NCI-H1092 treated with DMSO at 0.1 percent for 48 hours (cell line): ENCODE measurements at regions not wholly inside any gene's neighbourhood (a gene's known extent, or its start where the extent isn't known, plus 50 kb on each side); places are given as distances from the start of the nearest gene placed in this dataset.

Experiments used
- DNase-seq: peaks from one replicate; lab custom pipeline; 2025; lab: John Stamatoyannopoulos, UW

GRCh38 chr20:52572687-52573086, 381.1 kb upstream of the ZFP64 start:
- no peak for DNase-seq

- no peak for DNase-seq
These were observed 377.6 kb upstream of the ZFP64 start for GRCh38 chr20:52569201-52569600.

GRCh38 chr20:52565614-52566013, 374.0 kb upstream of the ZFP64 start:
- DNase-seq: no peak

- no peak for DNase-seq
These were observed 373.0 kb upstream of the ZFP64 start for GRCh38 chr20:52564594-52564993.

GRCh38 chr20:52552181-52552872, 360.7 kb upstream of the ZFP64 start:
- DNase-seq: no peak

- no peak for DNase-seq
These were observed 350.6 kb upstream of the ZFP64 start for GRCh38 chr20:52542131-52542530.

- no peak for DNase-seq
These were observed 348.9 kb upstream of the ZFP64 start for GRCh38 chr20:52540509-52540908.

GRCh38 chr20:52539891-52540290, 348.3 kb upstream of the ZFP64 start:
- no peak for DNase-seq

GRCh38 chr20:52536841-52537400, 345.3 kb upstream of the ZFP64 start:
- no peak for DNase-seq

GRCh38 chr20:52536040-52536439, 344.5 kb upstream of the ZFP64 start:
- no peak for DNase-seq

GRCh38 chr20:52534616-52535015, 343.0 kb upstream of the ZFP64 start:
- DNase-seq: no peak

- DNase-seq: no peak
These were observed 341.8 kb upstream of the ZFP64 start for GRCh38 chr20:52533401-52533800.

- DNase-seq: no peak
These were observed 341.1 kb upstream of the ZFP64 start for GRCh38 chr20:52532674-52533073.

- no peak for DNase-seq
These were observed 339.0 kb upstream of the ZFP64 start for GRCh38 chr20:52530571-52530970.

- DNase-seq: no peak
These were observed 338.2 kb upstream of the ZFP64 start for GRCh38 chr20:52529826-52530225.

GRCh38 chr20:52524861-52525260, 333.3 kb upstream of the ZFP64 start:
- no peak for DNase-seq

GRCh38 chr20:52518735-52519134, 327.2 kb upstream of the ZFP64 start:
- no peak for DNase-seq

- DNase-seq: no peak
These were observed 324.3 kb upstream of the ZFP64 start for GRCh38 chr20:52515877-52516276.

GRCh38 chr20:52500157-52500556, 308.6 kb upstream of the ZFP64 start:
- no peak for DNase-seq

- DNase-seq: no peak
These were observed 306.2 kb upstream of the ZFP64 start for GRCh38 chr20:52497731-52498130.

GRCh38 chr20:52496191-52496590, 304.6 kb upstream of the ZFP64 start:
- DNase-seq: no peak

- no peak for DNase-seq
These were observed 302.7 kb upstream of the ZFP64 start for GRCh38 chr20:52494244-52494643.

GRCh38 chr20:52493171-52493721, 301.7 kb upstream of the ZFP64 start:
- peak; percentile 18 for DNase-seq
